ENCODE measurements at regions not wholly inside any gene's neighbourhood (a gene's known extent, or its start where the extent isn't known, plus 50 kb on each side); places are given as distances from the start of the nearest gene placed in this dataset.

DNA sequence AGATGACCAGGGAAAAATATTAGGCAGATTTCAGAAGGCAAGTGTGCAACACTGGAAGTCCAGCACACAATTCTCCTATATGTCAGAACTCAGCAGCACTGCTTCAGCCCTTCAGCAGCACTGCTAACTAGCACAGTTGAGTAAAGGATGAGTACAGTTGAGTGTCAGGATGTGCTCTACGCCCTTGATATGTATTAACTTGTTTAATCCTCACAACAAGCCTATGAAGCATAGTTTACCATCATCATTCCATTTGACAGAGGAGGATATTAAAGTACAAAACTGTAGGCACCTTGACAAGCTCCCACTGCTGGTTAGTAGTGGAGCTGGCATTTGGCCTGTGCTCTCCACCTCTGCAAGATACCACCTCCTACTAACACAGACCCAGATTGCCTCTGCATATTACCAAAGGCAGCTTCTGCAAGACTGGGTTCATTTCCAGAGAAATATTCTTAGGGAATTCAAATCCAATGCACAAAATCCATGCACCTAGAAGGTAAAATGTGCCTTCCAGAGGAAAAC, 230.8 kb downstream of the ANAPC1 start:
- ATAC-seq = no peak
- no peak for TF ChIP-seq TCF4 (CRISPR knock-in tag; IDR thresholded peaks at IDR 0.05; ENCODE audit: borderline replicate concordance)
- TF ChIP-seq ZC3H10 (CRISPR knock-in tag; IDR thresholded peaks at IDR 0.05) = no peak
- TF ChIP-seq, protein P1, sequence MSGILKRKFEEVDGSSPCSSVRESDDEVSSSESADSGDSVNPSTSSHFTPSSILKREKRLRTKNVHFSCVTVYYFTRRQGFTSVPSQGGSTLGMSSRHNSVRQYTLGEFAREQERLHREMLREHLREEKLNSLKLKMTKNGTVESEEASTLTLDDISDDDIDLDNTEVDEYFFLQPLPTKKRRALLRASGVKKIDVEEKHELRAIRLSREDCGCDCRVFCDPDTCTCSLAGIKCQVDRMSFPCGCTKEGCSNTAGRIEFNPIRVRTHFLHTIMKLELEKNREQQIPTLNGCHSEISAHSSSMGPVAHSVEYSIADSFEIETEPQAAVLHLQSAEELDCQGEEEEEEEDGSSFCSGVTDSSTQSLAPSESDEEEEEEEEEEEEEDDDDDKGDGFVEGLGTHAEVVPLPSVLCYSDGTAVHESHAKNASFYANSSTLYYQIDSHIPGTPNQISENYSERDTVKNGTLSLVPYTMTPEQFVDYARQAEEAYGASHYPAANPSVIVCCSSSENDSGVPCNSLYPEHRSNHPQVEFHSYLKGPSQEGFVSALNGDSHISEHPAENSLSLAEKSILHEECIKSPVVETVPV (CRISPR knock-in tag; IDR thresholded peaks at IDR 0.05) = no peak
- no peak for TF ChIP-seq ZNF8 (CRISPR knock-in tag; IDR thresholded peaks at IDR 0.05)
- TF ChIP-seq, protein P2, sequence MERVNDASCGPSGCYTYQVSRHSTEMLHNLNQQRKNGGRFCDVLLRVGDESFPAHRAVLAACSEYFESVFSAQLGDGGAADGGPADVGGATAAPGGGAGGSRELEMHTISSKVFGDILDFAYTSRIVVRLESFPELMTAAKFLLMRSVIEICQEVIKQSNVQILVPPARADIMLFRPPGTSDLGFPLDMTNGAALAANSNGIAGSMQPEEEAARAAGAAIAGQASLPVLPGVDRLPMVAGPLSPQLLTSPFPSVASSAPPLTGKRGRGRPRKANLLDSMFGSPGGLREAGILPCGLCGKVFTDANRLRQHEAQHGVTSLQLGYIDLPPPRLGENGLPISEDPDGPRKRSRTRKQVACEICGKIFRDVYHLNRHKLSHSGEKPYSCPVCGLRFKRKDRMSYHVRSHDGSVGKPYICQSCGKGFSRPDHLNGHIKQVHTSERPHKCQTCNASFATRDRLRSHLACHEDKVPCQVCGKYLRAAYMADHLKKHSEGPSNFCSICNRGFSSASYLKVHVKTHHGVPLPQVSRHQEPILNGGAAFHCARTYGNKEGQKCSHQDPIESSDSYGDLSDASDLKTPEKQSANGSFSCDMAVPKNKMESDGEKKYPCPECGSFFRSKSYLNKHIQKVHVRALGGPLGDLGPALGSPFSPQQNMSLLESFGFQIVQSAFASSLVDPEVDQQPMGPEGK (CRISPR knock-in tag; IDR thresholded peaks at IDR 0.05; ENCODE audit: borderline replicate concordance) = no peak

DNA sequence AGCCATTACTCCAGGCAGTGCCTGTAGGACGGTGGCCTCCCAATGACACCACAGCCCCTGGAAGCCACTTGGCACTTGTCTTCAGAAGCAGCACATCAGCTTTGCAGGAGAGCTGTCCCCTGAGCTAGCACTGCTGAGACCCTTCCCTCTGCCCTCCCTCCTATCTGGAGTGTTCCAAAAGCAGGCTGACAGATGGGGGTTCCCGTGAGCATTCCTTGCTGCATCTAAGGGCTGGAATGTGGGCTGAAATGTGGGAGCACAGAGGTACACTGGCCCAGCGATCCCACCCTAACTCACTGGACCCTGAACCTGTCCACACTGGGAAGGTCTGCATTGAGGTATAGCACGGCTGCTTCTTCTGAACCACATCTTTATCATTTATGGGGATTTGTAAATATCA, 230.1 kb downstream of the ANAPC1 start:
- TF ChIP-seq TOX (CRISPR knock-in tag; IDR thresholded peaks at IDR 0.05; ENCODE audit: borderline replicate concordance) = no peak
- no peak for TF ChIP-seq ZNF70 (CRISPR knock-in tag; IDR thresholded peaks at IDR 0.05)
- no peak for TF ChIP-seq SNAI2 (CRISPR knock-in tag; IDR thresholded peaks at IDR 0.05)
- TF ChIP-seq, protein P2 (CRISPR knock-in tag; IDR thresholded peaks at IDR 0.05; ENCODE audit: borderline replicate concordance) = no peak
- no peak for TF ChIP-seq ARNTL (CRISPR knock-in tag; IDR thresholded peaks at IDR 0.05; ENCODE audit: borderline replicate concordance, low read depth)
- no peak for TF ChIP-seq BACH2 (CRISPR knock-in tag; IDR thresholded peaks at IDR 0.05; ENCODE audit: borderline replicate concordance)
- TF ChIP-seq ZFP3 (CRISPR knock-in tag; IDR thresholded peaks at IDR 0.05) = no peak
- no peak for TF ChIP-seq PPARA (CRISPR knock-in tag; IDR thresholded peaks at IDR 0.05; ENCODE audit: borderline replicate concordance)
- TF ChIP-seq ISL1 (CRISPR knock-in tag; IDR thresholded peaks at IDR 0.05) = no peak
- TF ChIP-seq ZNF8 (CRISPR knock-in tag; IDR thresholded peaks at IDR 0.05) = no peak
- TF ChIP-seq TCF4 (CRISPR knock-in tag; IDR thresholded peaks at IDR 0.05; ENCODE audit: borderline replicate concordance) = no peak
- TF ChIP-seq, protein P3, sequence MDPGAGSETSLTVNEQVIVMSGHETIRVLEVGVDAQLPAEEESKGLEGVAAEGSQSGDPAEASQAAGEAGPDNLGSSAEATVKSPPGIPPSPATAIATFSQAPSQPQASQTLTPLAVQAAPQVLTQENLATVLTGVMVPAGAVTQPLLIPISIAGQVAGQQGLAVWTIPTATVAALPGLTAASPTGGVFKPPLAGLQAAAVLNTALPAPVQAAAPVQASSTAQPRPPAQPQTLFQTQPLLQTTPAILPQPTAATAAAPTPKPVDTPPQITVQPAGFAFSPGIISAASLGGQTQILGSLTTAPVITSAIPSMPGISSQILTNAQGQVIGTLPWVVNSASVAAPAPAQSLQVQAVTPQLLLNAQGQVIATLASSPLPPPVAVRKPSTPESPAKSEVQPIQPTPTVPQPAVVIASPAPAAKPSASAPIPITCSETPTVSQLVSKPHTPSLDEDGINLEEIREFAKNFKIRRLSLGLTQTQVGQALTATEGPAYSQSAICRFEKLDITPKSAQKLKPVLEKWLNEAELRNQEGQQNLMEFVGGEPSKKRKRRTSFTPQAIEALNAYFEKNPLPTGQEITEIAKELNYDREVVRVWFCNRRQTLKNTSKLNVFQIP (CRISPR knock-in tag; IDR thresholded peaks at IDR 0.05; ENCODE audit: borderline replicate concordance, low read depth) = no peak
- TF ChIP-seq, protein P4, sequence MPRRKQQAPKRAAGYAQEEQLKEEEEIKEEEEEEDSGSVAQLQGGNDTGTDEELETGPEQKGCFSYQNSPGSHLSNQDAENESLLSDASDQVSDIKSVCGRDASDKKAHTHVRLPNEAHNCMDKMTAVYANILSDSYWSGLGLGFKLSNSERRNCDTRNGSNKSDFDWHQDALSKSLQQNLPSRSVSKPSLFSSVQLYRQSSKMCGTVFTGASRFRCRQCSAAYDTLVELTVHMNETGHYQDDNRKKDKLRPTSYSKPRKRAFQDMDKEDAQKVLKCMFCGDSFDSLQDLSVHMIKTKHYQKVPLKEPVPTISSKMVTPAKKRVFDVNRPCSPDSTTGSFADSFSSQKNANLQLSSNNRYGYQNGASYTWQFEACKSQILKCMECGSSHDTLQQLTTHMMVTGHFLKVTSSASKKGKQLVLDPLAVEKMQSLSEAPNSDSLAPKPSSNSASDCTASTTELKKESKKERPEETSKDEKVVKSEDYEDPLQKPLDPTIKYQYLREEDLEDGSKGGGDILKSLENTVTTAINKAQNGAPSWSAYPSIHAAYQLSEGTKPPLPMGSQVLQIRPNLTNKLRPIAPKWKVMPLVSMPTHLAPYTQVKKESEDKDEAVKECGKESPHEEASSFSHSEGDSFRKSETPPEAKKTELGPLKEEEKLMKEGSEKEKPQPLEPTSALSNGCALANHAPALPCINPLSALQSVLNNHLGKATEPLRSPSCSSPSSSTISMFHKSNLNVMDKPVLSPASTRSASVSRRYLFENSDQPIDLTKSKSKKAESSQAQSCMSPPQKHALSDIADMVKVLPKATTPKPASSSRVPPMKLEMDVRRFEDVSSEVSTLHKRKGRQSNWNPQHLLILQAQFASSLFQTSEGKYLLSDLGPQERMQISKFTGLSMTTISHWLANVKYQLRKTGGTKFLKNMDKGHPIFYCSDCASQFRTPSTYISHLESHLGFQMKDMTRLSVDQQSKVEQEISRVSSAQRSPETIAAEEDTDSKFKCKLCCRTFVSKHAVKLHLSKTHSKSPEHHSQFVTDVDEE (CRISPR knock-in tag; IDR thresholded peaks at IDR 0.05) = no peak
- no peak for TF ChIP-seq OSR1 (CRISPR knock-in tag; IDR thresholded peaks at IDR 0.05)
- no peak for TF ChIP-seq RARB (CRISPR knock-in tag; IDR thresholded peaks at IDR 0.05)
- TF ChIP-seq CSDC2 (CRISPR knock-in tag; IDR thresholded peaks at IDR 0.05) = no peak
- TF ChIP-seq ZC3H10 (CRISPR knock-in tag; IDR thresholded peaks at IDR 0.05) = no peak
- TF ChIP-seq, protein P1 (CRISPR knock-in tag; IDR thresholded peaks at IDR 0.05) = no peak
- ATAC-seq = no peak

DNA sequence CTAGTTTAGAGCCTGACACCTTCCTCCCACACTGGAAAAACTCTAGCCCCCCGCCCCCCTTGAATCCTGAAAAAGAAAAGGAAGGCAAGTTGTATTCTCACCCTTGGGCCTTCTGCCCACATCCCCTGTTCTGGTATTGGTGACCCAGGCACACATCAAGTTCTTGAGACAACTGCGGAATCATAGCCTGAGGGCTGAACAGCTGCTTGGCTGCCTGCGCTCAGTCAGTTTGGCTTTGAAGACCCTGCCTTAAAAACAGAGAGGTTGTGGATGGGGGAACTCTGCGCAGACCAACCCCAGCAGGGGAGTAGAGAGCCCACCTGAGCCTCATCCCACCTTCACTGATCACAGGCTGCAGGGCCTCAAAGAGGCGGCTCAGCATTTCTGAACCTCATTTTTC, 229.2 kb downstream of the ANAPC1 start:
- no peak for ATAC-seq
- TF ChIP-seq ZNF8 (CRISPR knock-in tag; IDR thresholded peaks at IDR 0.05) = no peak
- TF ChIP-seq ESRRG (CRISPR knock-in tag; IDR thresholded peaks at IDR 0.05) = no peak
- no peak for TF ChIP-seq TCF4 (CRISPR knock-in tag; IDR thresholded peaks at IDR 0.05; ENCODE audit: borderline replicate concordance)
- no peak for TF ChIP-seq ZNF70 (CRISPR knock-in tag; IDR thresholded peaks at IDR 0.05)
- TF ChIP-seq, protein P2 (CRISPR knock-in tag; IDR thresholded peaks at IDR 0.05; ENCODE audit: borderline replicate concordance) = no peak
- no peak for TF ChIP-seq TOX (CRISPR knock-in tag; IDR thresholded peaks at IDR 0.05; ENCODE audit: borderline replicate concordance)
- no peak for TF ChIP-seq ZFP3 (CRISPR knock-in tag; IDR thresholded peaks at IDR 0.05)
- TF ChIP-seq ZNF565 (CRISPR knock-in tag; conservative IDR thresholded peaks at IDR 0.05; ENCODE audit: low read depth) = no peak
- TF ChIP-seq CSDC2 (CRISPR knock-in tag; IDR thresholded peaks at IDR 0.05) = no peak
- TF ChIP-seq OSR1 (CRISPR knock-in tag; IDR thresholded peaks at IDR 0.05) = no peak
- TF ChIP-seq RARB (CRISPR knock-in tag; IDR thresholded peaks at IDR 0.05) = no peak
- TF ChIP-seq BACH2 (CRISPR knock-in tag; IDR thresholded peaks at IDR 0.05; ENCODE audit: borderline replicate concordance) = no peak
- TF ChIP-seq, protein P5, sequence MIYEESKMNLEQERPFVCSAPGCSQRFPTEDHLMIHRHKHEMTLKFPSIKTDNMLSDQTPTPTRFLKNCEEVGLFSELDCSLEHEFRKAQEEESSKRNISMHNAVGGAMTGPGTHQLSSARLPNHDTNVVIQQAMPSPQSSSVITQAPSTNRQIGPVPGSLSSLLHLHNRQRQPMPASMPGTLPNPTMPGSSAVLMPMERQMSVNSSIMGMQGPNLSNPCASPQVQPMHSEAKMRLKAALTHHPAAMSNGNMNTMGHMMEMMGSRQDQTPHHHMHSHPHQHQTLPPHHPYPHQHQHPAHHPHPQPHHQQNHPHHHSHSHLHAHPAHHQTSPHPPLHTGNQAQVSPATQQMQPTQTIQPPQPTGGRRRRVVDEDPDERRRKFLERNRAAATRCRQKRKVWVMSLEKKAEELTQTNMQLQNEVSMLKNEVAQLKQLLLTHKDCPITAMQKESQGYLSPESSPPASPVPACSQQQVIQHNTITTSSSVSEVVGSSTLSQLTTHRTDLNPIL (CRISPR knock-in tag; IDR thresholded peaks at IDR 0.05; ENCODE audit: low read depth) = no peak
- no peak for TF ChIP-seq ARNTL (CRISPR knock-in tag; IDR thresholded peaks at IDR 0.05; ENCODE audit: borderline replicate concordance, low read depth)

Measured in SK-N-SH treated with all-trans-retinoic acid at 6 μM for 48 hours (cell line).